IMR-90 (cell line): ENCODE measurements at regions not wholly inside any gene's neighbourhood (a gene's known extent, or its start where the extent isn't known, plus 50 kb on each side); places are given as distances from the start of the nearest gene placed in this dataset.

Experiments used
- CTCF ChIP-seq: conservative IDR thresholded peaks from 2 replicates; pipeline ENCODE4 v1.5.1; 2012; ENCODE audit warnings: mild to moderate bottlenecking, low read depth, low read length, improper control_type of control experiment
- ELK1 ChIP-seq: fragments of 150-350 bp; IDR thresholded peaks from 2 replicates; pipeline ENCODE4 v1.6.1; 2016; ENCODE audit warnings: low read depth, mild to moderate bottlenecking, low read length, moderate library complexity, borderline replicate concordance
- MAFK ChIP-seq: IDR thresholded peaks from 2 replicates; pipeline ENCODE4 v1.6.1; 2012; ENCODE audit warnings: low read depth, low read length, improper control_type of control experiment
- MAZ ChIP-seq: IDR thresholded peaks from 2 replicates; pipeline ENCODE4 v1.6.1; 2012; ENCODE audit warnings: low read depth, mild to moderate bottlenecking, low read length, improper control_type of control experiment, moderate library complexity, borderline replicate concordance
- POLR2A ChIP-seq: IDR thresholded peaks from 2 replicates; pipeline ENCODE4 v1.6.1; 2012; ENCODE audit warnings: mild to moderate bottlenecking, low read depth, low read length
- RFX5 ChIP-seq: IDR thresholded peaks from 2 replicates; pipeline ENCODE4 v1.8.0; 2012; ENCODE audit warnings: low read depth, mild to moderate bottlenecking, low read length, moderate library complexity
- SMC3 ChIP-seq: fragments of 150-350 bp; IDR thresholded peaks from 2 replicates; pipeline ENCODE4 v1.6.1; 2016; ENCODE audit warnings: low read depth, mild to moderate bottlenecking, antibody characterized with exemption, low read length, moderate library complexity

- TF ChIP-seq CTCF (no peak), POLR2A (no peak), RFX5 (no peak), ELK1 (no peak), SMC3 (no peak), MAZ (no peak), MAFK (no peak)
Measured at GRCh38 chr15:60255390-60255789, 142.4 kb downstream of the ANXA2 start.
